ENCODE measurements at regions not wholly inside any gene's neighbourhood (a gene's known extent, or its start where the extent isn't known, plus 50 kb on each side); places are given as distances from the start of the nearest gene placed in this dataset.

- Histone ChIP-seq H2AK5ac (ENCODE audit: low read depth, low read length) (no peak overlapping the region), H2AFZ (ENCODE audit: low read length) (no peak overlapping the region), H3K79me2 (ENCODE audit: control insufficient read depth in 1 of 2, insufficient read depth in 2 of 2, low read length in 2 of 2) (no peaks in the 10 kb centered on the region), H3K4ac (replicated peaks; ENCODE audit: insufficient read length, low read depth, low read length) (no peak overlapping the region), H3K27ac (ENCODE audit: low read depth, low read length) (no peak overlapping the region), H2BK120ac (replicated peaks; ENCODE audit: low read depth, low read length) (no peak overlapping the region), H2BK5ac (ENCODE audit: low read depth, low read length) (no peak overlapping the region), H3K4me3 (ENCODE audit: extremely low read depth in 1 of 4, insufficient read depth in 2 of 4, low read depth in 3 of 4, low read length in 4 of 4) (no peak overlapping the region), H4K5ac (ENCODE audit: insufficient read length, low read depth, low read length) (no peak overlapping the region), H3K27me3 (replicated peaks in 1 of 4; ENCODE audit: control insufficient read depth in 3 of 4, extremely low read depth in 1 of 4, insufficient read depth in 3 of 4, low read length in 3 of 4) (no peaks in the 10 kb centered on the region), H4K20me1 (replicated peaks in 1 of 2; ENCODE audit: control insufficient read depth in 1 of 2, insufficient read depth in 2 of 2, low read length in 2 of 2) (no peaks in the 10 kb centered on the region), H2BK12ac (ENCODE audit: low read depth, low read length) (no peak overlapping the region), H4K8ac (ENCODE audit: extremely low read depth, insufficient read depth, low read length) (no peak overlapping the region), H3K4me1 (replicated peaks in 1 of 4; ENCODE audit: control insufficient read depth in 3 of 4, insufficient read depth in 4 of 4, low read length in 3 of 4) (peaks cover 0 to 2% (median 0%) of the 10 kb centered on the region in 4 experiments; a peak in 1 of 7 replicates), H3K23ac (ENCODE audit: insufficient read length) (no peak overlapping the region), H3K4me2 (ENCODE audit: insufficient read depth in 1 of 2, low read depth in 2 of 2, low read length in 2 of 2) (no peak overlapping the region), H3K18ac (ENCODE audit: extremely low read depth, low read length) (no peak overlapping the region), H3K79me1 (ENCODE audit: low read depth, low read length) (no peaks in the 10 kb centered on the region), H2BK20ac (ENCODE audit: low read length) (no peak overlapping the region), H3K9me3 (ENCODE audit: insufficient read depth in 2 of 2, low read depth in 1 of 2, low read length in 1 of 2) (no peaks in the 10 kb centered on the region), H3K23me2 (ENCODE audit: low read depth, low read length) (no peaks in the 10 kb centered on the region), H3K9ac (replicated peaks in 1 of 4; ENCODE audit: extremely low read depth in 1 of 4, low read depth in 3 of 4, low read length in 3 of 4) (no peak overlapping the region), H3K14ac (ENCODE audit: insufficient read length) (no peak overlapping the region), H2BK15ac (ENCODE audit: low read length) (no peak overlapping the region), H3K56ac (replicated peaks; ENCODE audit: insufficient read length, low read depth, low read length) (no peak overlapping the region), H4K91ac (replicated peaks; ENCODE audit: insufficient read length, low read length) (no peak overlapping the region), H3K36me3 (ENCODE audit: control insufficient read depth in 2 of 4, insufficient read depth in 4 of 4, low read length in 3 of 4) (no peaks in the 10 kb centered on the region)
- DNase-seq (ENCODE audit: low read depth in 1 of 2, low spot score in 2 of 2) (no peak), FAIRE-seq (no peak)
- ChIA-PET POLR2A (ENCODE audit: partially characterized antibody) (no interaction called here), CTCF (ENCODE audit: partially characterized antibody) (no interaction called here)
- TF ChIP-seq KDM1A (IDR thresholded peaks at IDR 0.05; ENCODE audit: borderline replicate concordance, low read length) (no peak), RXRA (IDR thresholded peaks at IDR 0.05; ENCODE audit: insufficient read depth, low read depth, low read length) (no peak), NRF1 (IDR thresholded peaks at IDR 0.05; ENCODE audit: low read depth, low read length) (no peak), TAF7 (optimal IDR thresholded peaks at IDR 0.05; ENCODE audit: borderline replicate concordance, low read depth, low read length) (no peak), SP2 (IDR thresholded peaks at IDR 0.05; ENCODE audit: low read length) (no peak), NANOG (IDR thresholded peaks at IDR 0.05; ENCODE audit: insufficient read depth, low read depth, low read length, poor library complexity, severe bottlenecking) (no peak), POU5F1 (IDR thresholded peaks at IDR 0.05; ENCODE audit: low read depth, low read length) (no peak), ATF2 (IDR thresholded peaks at IDR 0.05; ENCODE audit: low read length) (no peak), SP1 (IDR thresholded peaks at IDR 0.05; ENCODE audit: low read depth, low read length) (no peak), GTF2F1 (IDR thresholded peaks at IDR 0.05; ENCODE audit: borderline replicate concordance, low read depth, low read length) (no peak)
- 79% methylated on average over 5 of the region's 5 CpGs; no CpG with 5 or more reads in 1 of the 2 experiments for WGBS, 2 experiments (ENCODE audit: extremely low coverage in 1 of 2, insufficient coverage in 1 of 2, insufficient read length in 1 of 2, insufficient replicate concordance in 2 of 2, low coverage in 1 of 2, low lambda C conversion rate in 2 of 2, missing lambda C conversion rate in 1 of 2)
Observed at GRCh38 chr4:16365036-16365569, 138.8 kb upstream of the TAPT1 start.
